GM18517 (cell line): ENCODE measurements at regions not wholly inside any gene's neighbourhood (a gene's known extent, or its start where the extent isn't known, plus 50 kb on each side); places are given as distances from the start of the nearest gene placed in this dataset.

ENCODE experiments used
- ATAC-seq: cut with Tn5 transposase; IDR thresholded peaks from one replicate; pipeline ENCODE4 v1.9.1; 2021; ENCODE audit warnings: mild to moderate bottlenecking, moderate library complexity; ENCODE audit not compliant: unreplicated experiment

DNA sequence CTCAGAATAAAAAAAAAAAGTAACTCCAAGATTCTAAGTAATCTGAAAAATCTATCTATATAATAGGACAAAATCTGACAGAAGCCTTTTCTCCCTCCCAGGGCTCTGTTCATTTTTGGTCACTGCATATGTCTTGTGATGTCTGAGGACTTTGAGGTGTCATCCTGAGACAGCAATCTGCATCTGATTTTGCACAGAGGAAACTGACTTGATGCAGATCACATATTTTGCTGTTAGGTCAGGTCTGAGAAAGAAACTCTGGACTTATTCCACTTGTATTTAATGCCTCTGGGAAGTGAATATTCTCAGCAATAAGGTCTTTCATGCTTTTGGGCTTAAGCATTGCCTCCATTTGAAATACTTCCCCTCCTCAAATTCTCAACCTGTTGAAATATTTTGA is 295.2 kb upstream of the THBS1 start:
- ATAC-seq, result no peak

DNA sequence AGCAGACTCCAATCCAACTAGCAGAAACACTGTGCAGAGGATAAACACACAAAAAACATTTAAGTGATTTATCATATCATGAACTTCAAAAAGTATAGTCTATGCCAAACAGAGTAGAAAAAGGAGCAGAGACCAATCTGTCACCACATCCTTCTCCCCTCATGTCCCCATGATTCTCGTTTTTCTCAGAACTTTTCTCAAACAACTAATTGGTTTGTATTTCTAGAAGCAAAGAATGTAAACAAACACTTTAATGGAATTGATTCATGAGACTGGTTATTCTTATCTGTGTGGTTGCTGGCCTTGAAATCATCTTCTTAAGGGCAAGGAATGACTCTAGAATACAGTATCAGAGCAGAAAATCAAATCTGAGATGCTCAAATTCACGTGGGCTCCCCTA is 294.2 kb upstream of the THBS1 start:
- no peak for ATAC-seq

DNA sequence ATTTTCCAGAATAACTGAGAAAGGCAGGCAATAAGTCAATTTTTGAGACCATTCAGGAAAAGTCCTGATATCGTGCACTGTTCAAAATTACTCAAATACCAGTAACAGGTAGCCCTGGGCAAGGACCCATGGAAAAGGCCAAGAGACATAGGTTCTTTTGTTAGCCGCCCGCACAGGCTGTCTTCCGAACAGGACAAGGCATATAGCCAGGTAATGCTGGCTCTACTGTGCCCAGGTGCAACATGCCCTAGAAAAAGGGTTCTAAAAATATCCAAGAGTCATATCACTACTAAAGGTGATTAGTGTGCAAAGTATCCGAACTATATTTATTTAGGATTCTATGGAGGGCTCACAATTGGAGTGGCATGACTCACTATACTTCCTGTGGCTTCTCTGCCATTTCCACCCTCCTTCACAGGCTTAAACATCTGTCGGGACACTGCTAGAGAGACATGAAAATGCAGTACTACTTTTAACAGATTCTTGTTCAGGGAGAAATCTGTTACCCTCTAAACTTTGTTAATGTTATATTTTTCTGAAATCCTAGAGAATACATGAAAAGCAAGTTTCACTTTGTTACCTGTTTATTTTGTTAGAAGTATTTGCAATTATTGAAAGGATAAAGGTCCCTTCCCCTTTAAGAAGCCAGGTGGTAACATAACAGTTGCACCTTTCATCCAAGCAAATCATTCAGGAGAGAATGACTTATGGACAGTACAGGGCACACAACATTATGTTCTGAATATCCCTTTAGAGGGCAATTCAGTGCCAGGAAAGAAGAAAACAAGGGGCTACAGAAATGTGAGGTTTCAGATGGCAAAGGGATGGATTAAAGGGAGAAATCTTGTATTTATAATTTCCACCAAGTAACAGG is 293.3 kb upstream of the THBS1 start:
- no peak for ATAC-seq

DNA sequence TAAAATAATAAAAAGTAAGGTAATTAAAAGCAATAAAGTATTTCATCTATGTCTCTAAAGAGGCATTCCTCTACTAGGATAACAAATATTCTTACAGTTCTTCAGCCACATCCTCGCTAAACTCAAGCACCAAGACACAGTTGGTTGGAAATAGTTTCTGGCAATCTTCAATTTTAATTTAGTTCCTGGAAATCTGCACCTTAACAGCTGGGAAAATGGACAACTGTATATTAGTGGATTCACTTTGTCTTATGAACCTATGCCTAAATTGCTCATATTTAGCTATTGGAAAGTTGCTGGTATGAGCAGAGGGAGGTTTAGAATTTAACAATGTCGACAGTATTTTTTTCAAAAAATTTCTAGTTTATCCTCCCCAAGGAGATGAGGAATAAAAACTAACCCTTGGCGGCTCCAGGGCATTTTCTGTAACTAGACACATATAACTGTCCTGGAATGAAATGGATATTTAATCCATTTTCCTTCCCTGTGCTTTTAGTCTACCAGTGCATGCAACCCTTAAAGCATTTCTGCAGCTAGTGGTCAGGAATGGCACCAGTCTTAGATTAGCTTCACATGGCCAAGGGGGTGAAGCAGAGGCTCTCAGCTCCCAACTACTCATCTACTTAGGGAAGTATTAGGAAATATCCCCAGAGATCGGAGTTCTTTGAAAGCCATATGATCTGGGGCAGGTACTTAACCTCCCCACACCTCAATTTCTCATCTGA is 290.0 kb upstream of the THBS1 start:
- ATAC-seq, result no peak

DNA sequence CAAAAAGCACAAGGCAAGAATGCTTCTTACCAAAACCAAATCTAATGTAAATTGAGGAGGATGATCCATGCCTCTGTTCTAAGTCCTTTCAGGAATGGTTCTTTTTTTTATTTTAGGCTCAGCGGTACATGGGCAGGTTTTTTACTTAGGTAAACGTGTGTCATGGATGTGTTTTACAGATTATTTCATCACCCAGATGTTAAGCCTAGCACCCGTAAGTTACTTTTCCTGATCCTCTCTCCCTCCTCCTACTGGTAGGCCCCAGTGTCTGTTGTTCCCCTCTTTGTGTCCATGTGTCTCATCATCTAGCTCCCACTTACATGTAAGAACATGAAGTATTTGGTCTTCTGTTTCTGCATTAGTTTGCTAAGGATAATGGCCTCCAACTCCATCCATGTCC is 289.2 kb upstream of the THBS1 start:
- ATAC-seq, result no peak

DNA sequence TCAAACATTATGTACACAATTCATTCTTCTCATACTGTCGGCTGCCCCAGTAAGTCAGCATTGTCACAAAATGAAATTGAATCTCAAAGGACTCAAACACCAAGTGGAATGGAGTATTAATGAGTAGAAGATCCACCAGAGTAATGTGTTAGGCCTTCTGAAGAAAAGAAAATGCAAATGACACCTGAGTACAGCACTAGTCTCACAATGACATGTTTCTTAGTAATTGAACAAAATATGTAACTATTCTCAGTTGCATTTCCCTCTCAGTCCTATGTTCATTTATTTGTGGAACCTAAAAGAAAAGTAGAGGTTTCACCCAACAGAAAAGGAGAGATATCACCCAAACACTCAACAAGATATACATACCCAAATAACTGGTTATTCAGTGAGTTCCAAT is 283.9 kb upstream of the THBS1 start:
- ATAC-seq, result no peak

DNA sequence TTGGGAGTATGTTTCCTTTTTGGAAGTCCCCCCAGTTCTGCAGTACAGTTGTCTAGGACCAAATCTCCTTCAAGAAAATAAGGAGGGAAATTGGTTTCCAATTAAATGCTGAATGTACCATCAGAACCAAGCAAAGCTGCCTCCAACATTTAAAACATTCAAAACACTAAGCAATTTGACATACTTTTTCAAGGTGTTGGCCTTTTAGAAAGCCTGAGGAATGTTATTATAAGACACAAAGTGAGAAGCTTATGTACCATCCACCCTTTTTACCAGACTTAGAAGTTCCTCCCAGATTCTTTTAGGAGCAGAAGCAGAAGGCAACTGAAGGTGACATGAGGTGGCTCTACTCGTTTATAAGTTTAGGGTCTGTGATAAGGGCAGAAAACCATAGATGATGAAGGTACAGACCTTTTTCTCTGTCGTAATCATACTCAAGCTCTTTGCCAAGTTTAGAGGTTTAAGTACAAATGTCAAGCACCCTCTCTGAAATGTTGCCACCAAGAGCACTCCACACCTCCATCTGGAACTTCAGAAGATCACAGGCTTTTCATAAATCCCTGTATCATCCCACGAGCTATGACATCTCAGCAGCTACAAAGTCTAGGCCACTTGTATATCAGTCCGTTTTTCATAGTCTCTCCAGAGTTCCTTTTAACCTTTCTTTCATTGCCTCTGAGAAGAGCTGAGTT is 282.5 kb upstream of the THBS1 start:
- ATAC-seq, result no peak

DNA sequence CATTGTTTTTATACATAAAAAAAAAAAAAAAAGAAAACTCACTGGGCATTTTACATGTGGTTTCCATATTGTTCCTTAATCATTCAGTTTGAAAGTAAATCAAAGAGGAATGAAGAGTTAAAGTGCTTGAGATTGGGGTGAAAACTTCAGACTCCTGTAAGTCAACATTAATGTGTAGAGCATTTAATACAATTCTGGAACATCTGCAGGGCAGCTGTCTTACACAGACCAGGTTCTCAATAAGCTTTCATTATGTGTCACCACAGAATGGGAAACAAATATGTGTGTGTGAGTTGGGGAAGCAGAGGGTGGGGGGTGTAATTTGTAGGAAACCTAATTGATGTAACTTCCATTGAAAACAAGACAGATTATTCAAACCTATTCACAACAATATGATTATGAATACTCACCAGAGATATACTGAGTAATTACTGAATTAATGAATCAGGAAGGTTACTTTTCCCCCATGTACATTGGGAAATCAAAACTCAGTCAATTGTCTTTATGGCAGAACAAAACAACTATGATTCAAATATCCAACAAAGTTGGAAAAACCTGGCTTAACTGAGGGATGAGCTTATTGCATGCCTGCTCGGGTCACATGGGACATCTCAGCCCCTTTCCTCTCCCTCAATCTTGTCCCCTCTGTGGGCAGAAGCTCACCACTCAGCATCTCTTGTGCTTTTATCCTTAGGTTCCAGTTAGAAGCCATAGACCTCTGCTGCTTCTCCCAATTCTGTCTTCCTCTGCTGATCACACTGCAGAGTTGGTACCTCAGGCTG is 281.2 kb upstream of the THBS1 start:
- no peak for ATAC-seq

DNA sequence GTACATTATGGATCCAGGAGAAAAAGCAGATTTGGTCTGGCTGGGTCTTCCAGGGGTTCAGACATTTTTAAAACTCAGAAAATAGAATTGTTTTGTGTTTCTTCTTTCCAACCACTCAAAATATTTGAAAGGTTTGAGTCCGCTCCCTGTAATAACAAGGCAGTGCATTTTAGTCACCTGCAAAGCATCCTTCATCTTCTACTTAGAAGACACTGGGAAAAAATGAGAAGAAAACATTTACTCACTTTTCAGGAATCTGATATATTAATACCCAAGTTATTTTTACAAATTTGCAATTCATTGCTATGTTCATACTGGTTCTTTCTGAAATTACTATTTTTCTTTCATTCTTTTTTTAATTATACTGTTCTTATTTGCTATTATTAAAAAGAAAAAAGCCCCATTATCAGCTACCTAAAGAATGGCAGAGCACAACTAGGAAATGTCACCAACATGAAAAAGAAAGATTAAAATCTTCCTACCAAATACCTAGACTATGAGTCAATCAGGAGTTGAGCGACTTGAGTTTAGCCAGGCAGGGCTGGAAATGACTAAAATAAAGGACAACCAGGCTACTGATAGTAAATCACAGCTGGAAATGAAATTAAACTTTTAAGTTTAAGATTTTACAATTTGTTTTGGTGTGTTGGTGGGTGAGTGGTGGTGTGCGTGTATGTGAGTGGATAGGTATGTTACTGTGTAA is 280.3 kb upstream of the THBS1 start:
- no peak for ATAC-seq

DNA sequence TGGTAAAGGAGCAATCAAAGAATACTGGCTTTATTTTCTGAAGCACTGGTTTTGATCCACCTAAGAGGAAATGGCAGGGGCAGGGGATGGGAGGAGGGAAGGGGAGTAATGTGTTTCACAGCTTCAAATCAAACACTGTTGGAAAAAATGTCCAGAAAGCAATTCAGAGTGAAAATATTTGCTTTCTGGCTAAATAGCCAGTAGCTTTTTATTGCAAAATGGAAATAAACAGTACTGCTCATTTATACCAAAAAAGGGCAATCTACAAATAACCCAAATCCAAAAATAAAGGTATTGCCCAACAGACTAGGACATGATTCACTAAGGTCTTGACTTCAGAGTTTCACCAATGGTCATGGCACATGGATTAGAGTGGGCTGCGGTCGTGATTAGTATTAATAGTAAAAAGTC is 279.3 kb upstream of the THBS1 start:
- no peak for ATAC-seq

DNA sequence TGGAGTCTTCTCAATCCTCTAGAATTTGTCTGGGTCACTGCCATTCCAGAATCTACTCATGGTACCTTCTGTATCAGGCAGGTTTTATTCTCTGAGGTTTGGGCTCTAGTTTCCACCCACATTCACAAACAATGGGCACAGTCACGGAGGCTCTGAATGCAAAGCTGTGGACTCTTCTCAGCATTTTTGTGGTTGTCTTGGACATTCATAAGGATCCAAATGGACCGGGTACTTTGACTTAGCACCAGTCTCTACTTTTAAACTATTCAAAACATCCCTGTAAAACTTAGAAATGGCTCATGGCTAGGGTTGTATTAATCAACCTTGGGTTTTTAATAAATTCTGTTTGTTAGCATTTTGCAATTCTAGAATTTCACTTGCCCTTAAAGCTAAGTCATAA is 277.9 kb upstream of the THBS1 start:
- ATAC-seq, result no peak

DNA sequence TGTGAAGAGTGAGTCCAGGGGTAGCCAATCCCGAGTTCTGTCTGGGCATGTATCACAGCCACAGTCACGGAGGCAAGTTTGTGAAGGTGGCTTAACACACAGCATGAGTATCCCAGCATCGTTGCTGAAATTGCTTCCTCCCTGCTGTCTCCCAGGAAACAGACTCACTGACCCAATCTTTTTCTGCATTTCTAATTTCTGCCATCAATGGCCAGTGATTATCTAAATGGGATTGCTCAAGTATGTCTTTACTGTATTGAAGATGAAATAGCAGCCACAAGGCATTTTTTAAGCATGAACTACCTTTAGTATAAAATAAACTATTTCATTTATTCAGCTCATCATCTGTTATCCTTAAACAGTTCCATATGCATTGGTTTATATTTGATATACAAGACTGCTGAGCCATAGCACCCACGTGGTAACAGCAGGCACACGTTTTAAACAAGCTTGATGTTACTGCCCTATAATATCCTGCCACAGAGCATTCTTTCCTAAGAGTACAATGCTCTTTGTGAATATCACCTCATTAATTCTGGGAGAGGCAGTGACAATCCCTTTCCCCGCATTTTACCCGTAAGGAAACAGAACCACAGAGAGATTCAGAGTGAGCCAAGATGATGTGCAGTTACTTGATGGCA is 276.6 kb upstream of the THBS1 start:
- no peak for ATAC-seq

DNA sequence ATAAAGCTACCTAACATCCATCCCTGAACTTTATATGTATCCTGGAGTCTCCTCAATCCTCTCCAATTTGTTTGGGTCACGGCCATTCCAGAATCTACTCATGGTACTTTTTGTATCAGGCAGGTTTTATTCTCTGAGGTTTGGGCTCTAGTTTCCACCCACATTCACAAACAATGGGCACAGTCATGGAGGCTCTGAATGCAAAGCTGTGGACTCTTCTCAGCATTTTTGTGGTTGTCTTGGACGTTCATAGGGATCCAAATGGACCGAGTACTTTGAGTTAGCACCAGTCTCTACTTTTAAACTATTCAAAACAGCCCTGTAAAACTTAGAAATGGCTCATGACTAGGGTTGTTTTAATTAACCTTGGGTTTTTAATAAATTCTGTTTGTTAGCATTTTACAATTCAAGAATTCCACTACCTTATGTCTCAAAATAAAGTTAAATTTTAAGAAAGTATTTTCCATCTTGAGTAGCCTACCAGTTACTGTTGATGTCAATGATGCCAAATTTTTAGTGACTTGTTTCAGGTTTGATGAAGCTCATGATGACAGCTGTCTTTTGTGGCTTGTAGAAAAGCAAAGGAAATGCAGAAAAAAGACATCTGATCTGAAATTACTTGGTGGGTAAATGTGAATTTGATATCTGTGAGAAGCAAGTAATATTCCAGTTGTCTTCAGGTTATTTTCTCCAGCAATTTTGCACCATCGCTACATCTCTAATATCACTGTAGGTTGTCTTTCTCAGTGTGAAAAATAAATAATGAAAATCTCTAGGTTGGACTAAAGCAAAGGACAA is 275.7 kb upstream of the THBS1 start:
- no peak for ATAC-seq

DNA sequence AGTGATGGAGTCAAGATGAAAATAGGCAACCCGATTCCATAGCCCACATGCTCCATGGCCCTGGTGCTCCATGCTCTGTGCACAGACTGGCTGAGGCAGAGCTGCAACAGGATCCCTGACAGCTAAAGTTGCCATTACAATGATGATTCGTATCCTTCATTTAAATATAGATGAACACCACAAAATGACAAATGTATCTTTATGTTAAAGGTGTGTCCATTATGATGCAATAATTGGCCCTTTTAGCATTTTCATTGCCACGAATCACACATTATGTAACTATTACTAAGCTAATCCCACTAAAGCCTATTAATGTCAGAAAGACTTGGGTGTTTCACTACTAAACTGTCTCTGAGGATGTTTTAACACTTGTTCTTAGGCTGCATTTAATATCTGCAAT is 270.2 kb upstream of the THBS1 start:
- ATAC-seq, result no peak

DNA sequence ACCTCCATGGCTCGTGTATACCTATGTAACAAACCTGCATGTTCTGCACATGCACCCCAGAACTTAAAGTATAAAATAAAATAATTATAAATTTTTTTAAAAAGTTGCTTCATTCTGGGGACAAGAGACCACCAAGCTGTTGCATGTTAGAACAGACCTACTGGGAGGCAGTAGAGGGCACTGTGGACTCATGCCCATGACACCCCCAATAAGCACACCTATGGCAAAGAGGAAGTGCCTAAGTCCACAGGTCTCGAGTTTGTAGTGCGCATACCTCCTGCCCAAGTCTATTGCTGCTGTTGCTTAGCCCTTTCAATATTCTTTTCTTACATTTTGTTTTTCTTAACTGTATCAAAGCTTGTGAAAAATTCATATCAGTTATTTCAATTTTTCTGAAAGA is 267.9 kb upstream of the THBS1 start:
- ATAC-seq, result no peak

DNA sequence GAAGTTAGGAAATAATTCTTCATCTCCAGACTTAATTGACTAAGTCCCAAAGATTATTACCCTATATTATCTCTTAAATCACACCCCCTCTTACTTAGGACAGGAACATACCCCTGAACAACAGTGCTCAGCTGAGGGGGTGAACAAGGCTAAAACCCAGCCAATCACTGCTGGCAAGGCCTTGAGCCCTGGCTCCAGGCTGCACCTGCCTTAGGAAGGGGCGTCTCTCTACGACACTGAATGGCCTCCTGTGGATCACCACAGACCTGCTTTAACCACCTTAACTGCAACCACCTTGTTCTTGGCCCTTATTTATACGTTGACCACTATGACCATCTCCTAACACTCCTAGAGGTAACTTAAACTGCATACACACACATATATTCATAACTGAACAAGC is 267.4 kb upstream of the THBS1 start:
- ATAC-seq, result no peak

DNA sequence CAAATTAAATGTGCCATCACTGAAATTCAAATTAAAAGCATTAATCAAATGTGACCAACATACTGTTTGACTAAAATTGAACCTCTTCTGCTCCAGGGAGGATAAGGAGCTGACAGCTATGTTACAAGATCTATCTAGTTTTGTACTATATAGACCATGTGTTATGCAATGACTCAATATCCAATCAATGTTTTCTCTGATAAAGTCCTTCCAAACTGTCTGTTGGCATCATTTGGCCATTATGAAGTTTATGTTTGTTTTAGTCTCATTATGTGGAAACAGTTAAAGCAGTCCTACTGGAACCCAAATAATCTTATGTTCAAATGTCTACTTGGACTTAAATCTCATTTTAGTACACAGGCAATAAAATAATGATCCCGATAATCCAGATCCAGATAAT is 267.0 kb upstream of the THBS1 start:
- ATAC-seq, result no peak

DNA sequence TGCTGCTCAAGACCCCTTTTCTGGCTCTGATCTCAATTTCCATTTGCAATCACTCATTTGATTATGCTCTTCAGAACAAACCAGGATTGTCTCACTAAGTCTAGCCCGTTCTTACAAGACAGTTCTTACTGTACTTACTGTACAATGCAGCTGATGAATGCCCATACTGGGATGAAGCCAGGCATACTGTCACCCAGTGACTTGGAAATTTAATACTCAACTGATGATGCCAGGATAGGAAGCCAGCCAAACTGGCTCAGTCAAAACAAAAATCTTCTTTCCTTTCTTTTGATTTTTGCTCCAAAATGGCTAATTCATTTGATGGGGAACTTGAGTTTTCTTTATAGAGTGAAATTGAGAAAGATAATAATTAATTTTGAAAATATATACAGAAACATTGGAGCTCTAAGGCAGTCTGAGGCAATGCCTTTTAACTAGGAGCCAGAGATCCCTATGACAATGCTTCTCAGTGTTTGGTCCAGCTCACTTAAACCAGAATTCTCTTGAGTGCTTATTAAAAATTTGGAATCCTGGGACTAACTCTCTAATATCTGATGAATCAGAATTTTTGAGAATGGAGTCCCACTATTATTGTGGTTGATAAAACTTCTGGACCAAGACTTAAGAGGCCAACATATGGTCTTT is 265.6 kb upstream of the THBS1 start:
- ATAC-seq, result no peak

DNA sequence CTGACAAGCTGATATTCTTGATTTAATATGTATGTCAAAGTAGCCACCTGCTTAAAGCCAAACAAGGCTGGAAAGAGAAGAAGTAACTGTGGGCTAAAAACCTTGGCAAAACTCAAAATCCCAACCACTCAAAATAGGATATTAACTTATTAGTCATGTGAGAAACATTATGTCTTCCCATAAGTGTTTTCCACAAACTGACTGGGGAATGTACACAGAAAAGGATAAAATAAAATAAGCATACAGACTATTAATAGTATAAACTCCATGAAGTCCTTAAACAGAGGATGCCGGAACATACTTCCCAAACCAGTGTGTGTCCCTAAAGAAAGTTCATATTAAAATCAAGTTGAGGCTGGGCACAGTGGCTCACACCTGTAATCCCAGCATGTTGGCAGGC is 263.7 kb upstream of the THBS1 start:
- ATAC-seq, result no peak
